Tibial artery (tissue), 4 donors: ENCODE measurements at regions not wholly inside any gene's neighbourhood (a gene's known extent, or its start where the extent isn't known, plus 50 kb on each side); places are given as distances from the start of the nearest gene placed in this dataset.
"Not testable (repeated sequence)": the region's sequence is repeated elsewhere in the genome, so short reads cannot be mapped to it uniquely, and the experiment has no call there.

ENCODE experiments used
- DNase-seq, 2 donors: peaks; one replicate each; pipeline ENCODE4 v3.0.0-alpha.2; 2019
- H3K27ac ChIP-seq, 2 donors: fragments of 200-600 bp; sonication (generic) in 1 of 2; 1 replicate in 1 of 2; 2 replicates in 1 of 2; pipeline ENCODE4 v1.5.1; 2018 to 2019; ENCODE audit warnings: mild to moderate bottlenecking in 1 of 2
- H3K27me3 ChIP-seq, 2 donors: fragments of 200-600 bp; sonication (generic) in 1 of 2; one replicate each; pipeline versions ENCODE4 v1.5.1 to v1.6.0; 2016 to 2019
- H3K36me3 ChIP-seq, 3 donors: fragments of 200-600 bp; sonication (generic) in 2 of 3; one replicate each; pipeline ENCODE4 v1.5.1; 2016 to 2019; ENCODE audit warnings: mild to moderate bottlenecking in 2 of 3
- H3K4me1 ChIP-seq, 4 donors: fragments of 200-600 bp; sonication (generic) in 2 of 4; 1 replicate in 3 of 4; 2 replicates in 1 of 4; pipeline ENCODE4 v1.5.1; 2016 to 2019
- H3K4me3 ChIP-seq, 2 donors: fragments of 200-600 bp; sonication (generic) in 1 of 2; 1 replicate in 1 of 2; 2 replicates in 1 of 2; pipeline ENCODE4 v1.5.1; 2018 to 2019; ENCODE audit warnings: mild to moderate bottlenecking in 2 of 2
- H3K9me3 ChIP-seq, 3 donors: fragments of 200-600 bp; sonication (generic) in 1 of 3; one replicate each; pipeline ENCODE4 v1.5.1; 2016 to 2019
- intact Hi-C: fragments of 100-400 bp; cut with DNase I; formaldehyde crosslinking; loops from one replicate; pipeline ENCODE4 v1.15.0; 2023; ENCODE audit warnings: low total_unique reads
- TF ChIP-seq, protein P1 (sequence below), 2 experiments: fragments of 200-600 bp in 1 of 2; fragments of 450-650 bp in 1 of 2; IDR thresholded peaks; one replicate each; pipeline ENCODE4 v1.5.1; 2017 to 2019; ENCODE audit warnings: antibody characterized with exemption in 2 of 2, mild to moderate bottlenecking in 1 of 2, moderate library complexity in 1 of 2

DNA sequence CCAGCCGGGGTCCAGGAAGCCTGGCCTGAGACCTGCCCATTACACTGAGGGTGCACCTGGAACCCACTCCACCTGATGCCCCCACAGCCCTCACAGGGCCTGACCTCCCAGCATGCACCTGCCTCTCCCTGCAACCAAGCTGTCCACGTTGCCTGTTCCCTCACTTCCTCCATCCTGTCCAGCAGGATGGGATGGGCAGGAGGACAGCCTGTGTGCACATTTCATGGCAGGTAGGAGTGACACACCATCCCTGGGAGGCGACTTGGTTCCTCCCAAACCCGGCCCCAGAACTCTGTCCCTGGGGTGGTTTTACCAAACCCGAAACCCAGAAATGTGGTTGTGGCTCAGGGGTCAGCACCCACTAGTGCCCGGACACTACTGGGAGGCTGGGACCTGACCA is 203.8 kb upstream of the ZNF519 start:
- H3K27ac ChIP-seq, H3K4me3 ChIP-seq, H3K27me3 ChIP-seq, H3K4me1 ChIP-seq, intact Hi-C loops, DNase-seq, H3K36me3 ChIP-seq, H3K9me3 ChIP-seq: not testable (repeated sequence)

DNA sequence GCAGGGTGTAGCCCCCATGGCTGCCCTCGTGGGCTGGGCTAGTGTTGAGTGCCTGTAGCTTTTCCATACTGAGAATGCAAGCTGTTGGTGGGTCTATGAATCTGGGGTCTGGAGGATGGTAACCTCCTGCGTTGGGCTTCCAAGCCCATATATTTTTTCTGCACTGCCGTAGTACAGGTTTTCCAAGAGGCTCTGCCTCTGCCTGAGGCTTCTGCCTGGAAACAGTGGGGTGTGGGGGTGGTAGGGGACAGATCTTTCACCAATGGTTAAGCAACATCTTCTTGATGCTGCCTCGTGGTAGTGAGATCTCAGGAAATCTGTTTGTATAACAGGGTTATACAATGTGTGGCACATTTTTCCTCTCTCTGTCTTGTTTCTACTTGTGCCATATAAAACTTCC is 189.0 kb upstream of the ZNF519 start:
- intact Hi-C loops = not testable (repeated sequence)

DNA sequence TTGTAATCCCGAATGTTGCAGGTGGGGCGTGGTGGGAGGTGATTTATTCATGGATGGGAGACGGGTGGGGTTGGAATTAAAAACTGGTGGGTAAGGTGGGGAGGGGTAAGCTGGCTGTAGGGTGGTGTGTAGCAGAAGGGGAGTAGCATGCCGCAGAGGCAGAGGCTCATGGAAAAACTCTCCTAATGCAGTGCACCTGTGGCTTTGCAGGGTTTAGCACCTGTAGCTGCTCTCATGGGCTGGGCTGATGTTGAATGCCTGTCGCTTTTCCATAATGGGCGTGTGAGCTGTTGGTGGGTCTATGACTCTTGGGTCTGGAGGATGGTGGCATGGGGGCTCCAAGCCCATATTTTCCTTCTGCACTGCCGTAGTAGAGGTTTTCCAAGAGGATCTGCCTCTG is 169.0 kb upstream of the ZNF519 start:
- H3K27me3 ChIP-seq, H3K4me1 ChIP-seq, intact Hi-C loops, DNase-seq, H3K4me3 ChIP-seq, H3K36me3 ChIP-seq, H3K9me3 ChIP-seq, H3K27ac ChIP-seq: not testable (repeated sequence)

More for the DNA sequence above, 189.0 kb upstream of the ZNF519 start:
- H3K4me1 ChIP-seq, H3K4me3 ChIP-seq, H3K36me3 ChIP-seq, DNase-seq, H3K27me3 ChIP-seq, H3K27ac ChIP-seq, H3K9me3 ChIP-seq: not testable (repeated sequence)

DNA sequence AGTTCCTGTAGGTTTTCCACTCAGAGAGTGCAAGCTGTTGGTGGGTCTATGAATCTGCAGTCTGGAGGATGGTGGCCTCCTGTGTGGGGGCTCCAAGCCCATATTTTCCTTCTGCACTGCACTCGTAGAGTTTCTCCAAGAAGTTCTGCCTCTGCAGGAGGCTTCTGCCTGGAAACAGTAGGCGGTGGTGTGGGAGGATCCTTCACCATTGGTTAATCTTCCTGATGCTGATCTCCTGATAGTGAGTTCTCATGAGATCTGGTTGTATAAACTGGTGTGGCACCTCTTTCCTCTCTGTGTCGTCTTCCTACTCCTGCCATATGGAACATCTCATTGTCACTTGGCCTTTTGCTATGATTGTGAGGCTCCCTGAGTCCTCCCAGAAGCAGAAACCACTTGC is 162.8 kb upstream of the ZNF519 start:
- H3K27ac ChIP-seq, H3K9me3 ChIP-seq, H3K36me3 ChIP-seq, H3K4me1 ChIP-seq, H3K4me3 ChIP-seq, DNase-seq, H3K27me3 ChIP-seq, intact Hi-C loops: not testable (repeated sequence)

DNA sequence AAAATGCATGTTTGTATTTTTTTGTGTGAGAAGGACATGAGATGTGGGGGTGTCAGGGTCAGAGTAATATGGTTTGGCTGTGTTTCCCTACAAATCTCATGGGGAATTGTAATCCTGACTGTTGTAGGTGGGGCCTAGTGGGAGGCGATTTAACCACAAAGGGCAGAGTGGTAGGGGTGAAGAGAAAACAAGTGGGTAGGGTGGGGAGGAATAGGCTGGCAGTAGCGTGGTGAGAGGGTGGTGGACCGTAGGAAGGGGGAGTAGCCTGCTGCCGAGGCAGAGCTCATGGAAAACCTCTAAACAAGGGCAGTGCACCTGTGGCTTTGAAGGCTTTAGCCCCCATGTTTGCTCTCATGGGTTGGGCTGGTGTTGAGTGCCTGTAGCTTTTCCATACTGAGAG is 152.8 kb upstream of the ZNF519 start:
- H3K9me3 ChIP-seq = no peaks in the 10 kb centered on the region
- DNase-seq = no peak
- no peaks in the 10 kb centered on the region for H3K27me3 ChIP-seq
- H3K4me3 ChIP-seq = no peak overlapping the region
- no peaks in the 10 kb centered on the region for H3K4me1 ChIP-seq
- intact Hi-C loops = no loop called here
- no peak overlapping the region for H3K27ac ChIP-seq
- TF ChIP-seq, protein P1, sequence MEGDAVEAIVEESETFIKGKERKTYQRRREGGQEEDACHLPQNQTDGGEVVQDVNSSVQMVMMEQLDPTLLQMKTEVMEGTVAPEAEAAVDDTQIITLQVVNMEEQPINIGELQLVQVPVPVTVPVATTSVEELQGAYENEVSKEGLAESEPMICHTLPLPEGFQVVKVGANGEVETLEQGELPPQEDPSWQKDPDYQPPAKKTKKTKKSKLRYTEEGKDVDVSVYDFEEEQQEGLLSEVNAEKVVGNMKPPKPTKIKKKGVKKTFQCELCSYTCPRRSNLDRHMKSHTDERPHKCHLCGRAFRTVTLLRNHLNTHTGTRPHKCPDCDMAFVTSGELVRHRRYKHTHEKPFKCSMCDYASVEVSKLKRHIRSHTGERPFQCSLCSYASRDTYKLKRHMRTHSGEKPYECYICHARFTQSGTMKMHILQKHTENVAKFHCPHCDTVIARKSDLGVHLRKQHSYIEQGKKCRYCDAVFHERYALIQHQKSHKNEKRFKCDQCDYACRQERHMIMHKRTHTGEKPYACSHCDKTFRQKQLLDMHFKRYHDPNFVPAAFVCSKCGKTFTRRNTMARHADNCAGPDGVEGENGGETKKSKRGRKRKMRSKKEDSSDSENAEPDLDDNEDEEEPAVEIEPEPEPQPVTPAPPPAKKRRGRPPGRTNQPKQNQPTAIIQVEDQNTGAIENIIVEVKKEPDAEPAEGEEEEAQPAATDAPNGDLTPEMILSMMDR (IDR thresholded peaks at IDR 0.05) = no peak
- no peaks in the 10 kb centered on the region for H3K36me3 ChIP-seq

DNA sequence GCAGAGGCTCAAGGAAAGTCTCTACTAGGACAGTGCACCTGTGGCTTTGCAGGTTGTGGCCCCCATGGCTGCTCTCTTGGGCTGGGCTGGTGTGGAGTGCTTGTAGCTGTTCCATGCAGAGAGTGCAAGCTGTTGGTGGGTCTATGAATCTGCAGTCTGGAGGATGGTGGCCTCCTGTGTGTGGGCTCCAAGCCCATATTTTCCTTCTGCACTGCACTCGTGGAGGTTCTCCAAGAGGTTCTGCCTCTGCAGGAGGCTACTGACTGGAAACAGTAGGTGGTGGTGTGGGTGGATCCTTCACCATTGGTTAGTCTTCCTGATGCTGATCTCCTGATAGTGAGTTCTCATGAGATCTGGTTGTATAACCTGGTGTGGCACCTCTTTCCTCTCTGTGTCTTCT is 143.2 kb upstream of the ZNF519 start:
- DNase-seq, intact Hi-C loops, H3K27ac ChIP-seq, H3K9me3 ChIP-seq, H3K36me3 ChIP-seq, H3K4me1 ChIP-seq, H3K27me3 ChIP-seq, H3K4me3 ChIP-seq: not testable (repeated sequence)

DNA sequence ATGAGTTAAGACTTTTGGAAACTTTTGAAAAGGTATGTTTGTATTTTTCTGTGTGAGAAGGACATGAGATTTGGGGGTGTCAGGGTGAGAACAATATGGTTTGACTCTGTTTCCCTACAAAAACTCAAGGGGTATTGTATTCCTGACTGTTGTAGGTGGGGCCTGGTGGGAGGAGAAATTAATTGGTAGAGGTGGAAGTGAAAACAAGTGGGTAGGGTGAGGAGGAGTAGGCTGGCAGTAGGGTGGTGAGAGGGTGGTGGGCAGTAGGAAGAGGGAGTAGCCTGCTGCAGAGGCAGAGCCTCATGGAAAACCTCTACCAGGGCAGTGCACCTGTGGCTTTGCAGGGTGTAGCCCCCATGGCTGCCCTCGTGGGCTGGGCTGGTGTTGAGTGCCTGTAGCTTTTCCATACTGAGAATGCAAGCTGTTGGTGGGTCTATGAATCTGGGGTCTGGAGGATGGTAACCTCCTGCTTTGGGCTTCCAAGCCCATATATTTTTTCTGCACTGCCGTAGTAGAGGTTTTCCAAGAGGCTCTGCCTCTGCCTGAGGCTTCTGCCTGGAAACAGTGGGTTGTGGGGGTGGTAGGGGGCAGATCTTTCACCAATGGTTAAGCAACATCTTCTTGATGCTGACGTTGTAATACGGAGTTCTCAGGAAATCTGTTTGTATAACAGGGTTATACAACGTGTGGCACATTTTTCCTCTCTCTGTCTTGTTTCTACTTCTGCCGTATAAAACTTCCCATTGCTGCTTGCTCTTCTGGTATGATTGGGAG is 133.6 kb upstream of the ZNF519 start:
- H3K4me3 ChIP-seq, H3K27me3 ChIP-seq, intact Hi-C loops, H3K27ac ChIP-seq, DNase-seq, H3K36me3 ChIP-seq, H3K4me1 ChIP-seq, H3K9me3 ChIP-seq: not testable (repeated sequence)

DNA sequence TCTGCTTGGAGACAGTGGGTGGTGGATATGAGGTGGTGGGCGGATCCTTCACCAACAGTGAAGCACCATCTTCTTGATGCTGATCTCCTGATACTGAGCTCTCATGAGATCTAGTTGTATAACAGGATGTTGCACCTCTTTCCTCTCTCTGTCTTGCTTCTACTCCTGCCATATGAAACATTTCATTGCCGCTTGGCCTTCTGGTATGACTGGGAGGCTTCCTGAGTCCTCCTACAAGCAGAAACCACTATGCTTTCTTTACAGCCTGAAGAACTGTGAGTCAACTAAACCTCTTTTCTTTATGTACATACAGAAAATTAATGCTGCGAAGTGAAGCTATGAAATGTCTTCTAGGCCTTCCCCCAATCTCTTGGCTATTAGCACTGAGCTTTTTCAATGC is 130.6 kb upstream of the ZNF519 start:
- H3K4me1 ChIP-seq, H3K27me3 ChIP-seq, H3K36me3 ChIP-seq, H3K27ac ChIP-seq, DNase-seq, intact Hi-C loops, H3K4me3 ChIP-seq, H3K9me3 ChIP-seq: not testable (repeated sequence)

DNA sequence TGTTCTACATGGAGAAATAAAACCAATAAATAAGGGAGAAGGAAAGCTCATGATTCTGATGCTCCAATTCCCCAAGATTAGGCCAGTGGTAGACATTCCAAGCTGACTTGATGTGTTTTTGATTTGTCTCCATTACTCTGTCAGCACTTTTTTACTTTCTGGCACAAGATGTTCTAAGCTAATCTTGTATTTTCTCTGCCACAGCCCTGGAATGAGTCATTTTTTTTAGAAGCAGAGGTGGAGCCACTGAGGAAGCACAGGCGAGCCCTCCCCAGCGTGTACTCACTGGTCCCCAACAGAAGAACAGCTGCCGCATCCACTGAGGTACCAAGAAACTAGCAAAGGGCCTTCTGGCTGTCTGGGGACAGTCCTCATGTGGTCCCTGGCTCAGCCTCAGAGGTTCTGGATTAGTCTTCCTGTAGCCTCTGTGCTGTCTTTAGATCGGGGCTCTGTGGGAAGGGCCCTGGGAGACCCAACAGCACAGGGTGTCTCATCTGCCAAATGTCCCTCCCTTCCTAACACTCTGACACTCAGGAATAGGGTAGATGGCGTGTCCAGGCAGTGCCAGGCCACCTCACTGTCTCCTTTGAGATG is 117.9 kb upstream of the ZNF519 start:
- H3K27ac ChIP-seq, DNase-seq, H3K36me3 ChIP-seq, intact Hi-C loops, H3K27me3 ChIP-seq, H3K4me1 ChIP-seq, H3K4me3 ChIP-seq, H3K9me3 ChIP-seq: not testable (repeated sequence)

DNA sequence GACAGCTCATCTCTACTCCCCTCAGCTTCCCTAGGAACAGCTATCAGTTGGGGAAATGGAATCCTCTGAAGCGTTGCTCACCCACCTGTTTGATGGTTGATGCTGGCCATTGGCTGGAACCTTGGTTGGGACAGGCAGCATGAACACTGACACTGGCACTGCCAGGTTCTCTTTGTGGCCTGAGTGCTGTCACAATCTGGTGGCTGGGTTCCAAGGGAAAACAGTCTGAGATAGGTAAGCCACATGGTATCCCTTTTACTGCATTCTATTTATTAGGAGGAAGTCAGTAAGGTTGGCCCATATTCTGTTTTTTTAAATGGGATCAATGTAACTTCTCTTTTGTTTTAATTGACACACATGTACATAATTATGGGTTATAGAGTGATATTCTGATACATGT is 107.0 kb upstream of the ZNF519 start:
- H3K27ac ChIP-seq, H3K9me3 ChIP-seq, H3K4me3 ChIP-seq, DNase-seq, H3K36me3 ChIP-seq, H3K4me1 ChIP-seq, intact Hi-C loops, H3K27me3 ChIP-seq: not testable (repeated sequence)

DNA sequence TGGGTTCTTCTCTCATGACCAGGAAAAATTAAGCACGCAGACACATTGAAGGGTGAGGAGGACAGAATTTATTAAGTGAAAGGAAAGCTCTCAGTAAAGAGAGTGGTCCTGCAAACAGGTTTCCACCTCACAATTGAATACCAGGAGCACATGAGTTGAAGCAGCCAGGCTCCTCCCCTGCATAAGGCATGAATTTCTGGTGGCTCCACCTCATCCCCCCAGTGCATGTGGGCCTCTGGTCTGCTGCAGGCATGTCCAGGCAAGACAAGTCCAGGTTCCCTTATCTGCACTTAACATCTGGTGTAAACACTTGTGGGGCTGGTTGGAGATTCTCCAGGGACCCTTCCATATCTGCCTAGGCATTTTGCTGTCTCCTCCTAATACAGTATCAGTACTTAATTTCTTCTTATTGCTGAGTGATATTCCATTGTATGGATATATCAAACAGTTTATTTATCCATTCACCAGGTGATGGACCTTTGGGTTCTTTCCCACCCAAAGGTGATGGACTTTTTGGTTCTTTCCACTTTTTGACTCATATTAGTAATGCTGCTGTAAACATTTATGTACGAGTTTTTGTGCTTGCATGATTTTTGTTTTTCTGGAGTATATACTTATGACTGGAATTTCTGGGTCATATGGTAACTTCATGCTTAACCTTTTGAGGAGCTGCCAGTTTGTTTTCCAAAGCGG is 104.3 kb upstream of the ZNF519 start:
- H3K27me3 ChIP-seq, H3K4me3 ChIP-seq, H3K36me3 ChIP-seq, H3K27ac ChIP-seq, DNase-seq, H3K9me3 ChIP-seq, H3K4me1 ChIP-seq, intact Hi-C loops: not testable (repeated sequence)

DNA sequence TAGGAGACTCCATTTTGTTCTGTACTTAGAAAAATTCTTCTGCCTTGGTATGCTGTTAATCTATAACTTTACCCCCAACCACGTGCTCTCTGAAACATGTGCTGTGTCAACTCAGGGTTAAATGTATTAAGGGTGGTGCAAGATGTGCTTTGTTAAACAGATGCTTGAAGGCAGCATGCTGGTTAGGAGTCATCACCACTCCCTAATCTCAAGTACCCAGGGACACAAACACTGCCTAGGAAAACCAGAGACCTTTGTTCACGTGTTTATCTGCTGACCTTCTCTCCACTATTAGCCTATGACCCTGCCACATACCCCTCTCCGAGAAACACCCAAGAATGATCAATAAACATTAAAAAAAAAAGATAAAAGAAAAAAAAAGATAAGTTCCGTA is 93.0 kb upstream of the ZNF519 start:
- H3K27me3 ChIP-seq, DNase-seq, H3K27ac ChIP-seq, H3K9me3 ChIP-seq, H3K4me3 ChIP-seq, intact Hi-C loops, H3K36me3 ChIP-seq, H3K4me1 ChIP-seq: not testable (repeated sequence)

DNA sequence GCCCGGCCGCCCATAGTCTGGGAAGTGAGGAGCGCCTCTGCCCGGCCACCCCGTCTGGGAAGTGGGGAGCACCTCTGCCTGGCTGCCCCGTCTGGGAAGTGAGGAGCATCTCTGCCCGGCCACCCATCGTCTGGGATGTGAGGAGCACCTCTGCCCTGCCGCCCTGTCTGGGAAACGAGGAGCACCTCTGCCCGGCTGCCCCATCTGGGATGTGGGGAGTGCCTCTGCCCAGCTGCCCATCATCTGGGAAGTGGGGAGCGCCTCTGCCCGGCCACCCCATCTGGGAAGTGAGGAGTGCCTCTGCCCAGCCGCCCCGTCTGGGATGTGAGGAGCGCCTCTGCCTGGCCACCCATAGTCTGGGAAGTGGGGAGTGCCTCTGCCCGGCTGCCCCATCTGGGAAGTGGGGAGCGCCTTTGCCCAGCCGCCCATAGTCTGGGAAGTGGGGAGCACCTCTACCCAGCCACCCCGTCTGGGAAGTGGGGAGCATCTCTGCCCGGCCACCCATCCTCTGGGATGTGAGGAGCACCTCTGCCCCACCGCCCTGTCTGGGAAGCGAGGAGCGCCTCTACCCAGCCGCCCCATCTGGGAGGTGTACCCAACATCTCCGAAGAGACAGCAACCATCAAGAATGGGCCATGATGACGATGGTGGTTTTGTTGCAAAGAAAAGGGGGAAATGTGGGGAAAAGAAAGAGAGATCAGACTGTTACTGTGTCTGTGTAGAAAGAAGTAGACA is 92.5 kb upstream of the ZNF519 start:
- DNase-seq = peak in 1 of 2 donors; percentile 49
- H3K4me3 ChIP-seq, H3K4me1 ChIP-seq, H3K27ac ChIP-seq, H3K27me3 ChIP-seq, H3K9me3 ChIP-seq, H3K36me3 ChIP-seq, intact Hi-C loops: not testable (repeated sequence)
